AG04449 (cell line): ENCODE measurements at regions not wholly inside any gene's neighbourhood (a gene's known extent, or its start where the extent isn't known, plus 50 kb on each side); places are given as distances from the start of the nearest gene placed in this dataset.
"Not testable (repeated sequence)": the region's sequence is repeated elsewhere in the genome, so short reads cannot be mapped to it uniquely, and the experiment has no call there.

Experiments
- CTCF ChIA-PET: fragments of 350-600 bp; formaldehyde crosslinking; extraction: SDS; loops from one replicate; lab custom pipeline; 2021; ENCODE audit warnings: antibody characterized with exemption; lab: Yijun Ruan, JAX
- POLR2A ChIA-PET: fragments of 400-600, 350-600 bp; formaldehyde crosslinking; extraction: SDS; loops from one replicate; lab custom pipeline; 2020; ENCODE audit warnings: antibody characterized with exemption, inconsistent platforms; lab: Yijun Ruan, JAX
- DNase-seq: peaks from one replicate; pipeline ENCODE4 v3.0.0-alpha.2; 2010; ENCODE audit warnings: low read depth, low spot score
- H3K4me3 ChIP-seq: 2 replicates; pipeline ENCODE4 v1.5.1; 2011; ENCODE audit warnings: low read depth, mild to moderate bottlenecking, control low read depth, low read length
- CTCF ChIP-seq: IDR thresholded peaks from one replicate; pipeline ENCODE4 v1.5.1; 2011; ENCODE audit warnings: mild to moderate bottlenecking, moderate library complexity, low read length, control low read depth, inconsistent platforms; ENCODE audit not compliant: insufficient read depth; ENCODE audit errors: missing control alignments

GRCh38 chr11:107266455-107266854, 191.2 kb downstream of the CWF19L2 start:
- no peak for TF ChIP-seq CTCF
- POLR2A ChIA-PET = no interaction called here
- no peak for DNase-seq
- CTCF ChIA-PET = no interaction called here
- H3K4me3 ChIP-seq = no peak overlapping the region

- DNase-seq = no peak
- H3K4me3 ChIP-seq = no peak overlapping the region
- ChIA-PET POLR2A (no interaction called here), CTCF (no interaction called here)
- TF ChIP-seq CTCF = no peak
Observed at GRCh38 chr11:107265591-107266121, 192.0 kb downstream of the CWF19L2 start.

GRCh38 chr11:107263844-107264563, 193.6 kb downstream of the CWF19L2 start:
- CTCF ChIA-PET = no interaction called here
- POLR2A ChIA-PET = no interaction called here
- no peak for DNase-seq
- H3K4me3 ChIP-seq = no peak overlapping the region
- no peak for TF ChIP-seq CTCF

GRCh38 chr11:107259811-107260221, 197.8 kb downstream of the CWF19L2 start:
- CTCF ChIA-PET = no interaction called here

GRCh38 chr11:107257710-107258109, 199.9 kb downstream of the CWF19L2 start:
- DNase-seq = no peak
- no peak for TF ChIP-seq CTCF
- POLR2A ChIA-PET = no interaction called here
- CTCF ChIA-PET = no interaction called here
- H3K4me3 ChIP-seq = no peak overlapping the region

More at GRCh38 chr11:107259811-107260221, 197.8 kb downstream of the CWF19L2 start:
- H3K4me3 ChIP-seq = no peak overlapping the region
- POLR2A ChIA-PET = no interaction called here
- DNase-seq = no peak
- TF ChIP-seq CTCF = no peak

GRCh38 chr11:107253661-107254060, 204.0 kb downstream of the CWF19L2 start:
- POLR2A ChIA-PET, CTCF ChIA-PET, DNase-seq, H3K4me3 ChIP-seq: not testable (repeated sequence)
